ENCODE measurements at regions not wholly inside any gene's neighbourhood (a gene's known extent, or its start where the extent isn't known, plus 50 kb on each side); places are given as distances from the start of the nearest gene placed in this dataset.

DNA sequence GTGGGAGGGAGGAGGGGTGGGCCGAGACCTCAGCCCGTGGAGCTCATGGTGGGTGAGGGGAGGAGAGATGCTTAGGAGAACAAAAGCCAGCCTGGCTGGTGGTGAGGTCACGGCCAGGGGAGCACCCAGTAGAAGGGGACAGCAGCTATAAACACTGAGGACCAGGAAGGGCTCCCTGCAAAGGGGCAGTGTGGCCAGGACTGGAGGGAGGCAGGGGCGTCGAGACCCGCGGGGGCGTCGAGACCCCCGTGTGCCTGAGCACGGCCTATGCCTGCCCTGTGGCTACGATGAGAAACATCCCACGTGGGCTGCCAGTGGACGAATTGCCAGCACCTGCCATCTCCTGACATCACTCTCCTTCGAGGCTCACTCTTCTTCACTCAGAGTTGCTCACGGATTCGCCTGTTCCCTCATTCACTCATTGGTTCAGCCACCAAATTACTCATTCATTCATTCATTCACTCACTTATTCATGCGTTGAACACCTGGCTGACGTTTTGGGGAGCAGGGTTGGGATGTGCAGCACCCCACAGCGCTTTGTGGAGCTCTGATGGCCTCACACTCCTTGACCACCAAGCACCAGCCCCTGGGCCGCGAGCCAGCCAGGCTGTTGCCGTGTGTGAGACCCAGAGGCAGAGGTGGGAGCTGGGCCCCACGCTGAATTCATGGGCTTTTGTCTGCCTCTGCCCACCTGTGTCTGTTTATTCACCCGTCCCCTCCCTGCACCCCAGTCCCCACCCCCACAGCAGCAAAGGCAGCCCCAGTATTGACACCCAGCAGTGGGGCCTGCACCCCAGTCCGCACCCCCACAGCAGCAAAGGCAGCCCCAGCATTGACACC lies 61.2 kb upstream of the BHLHE23 start:
- no peak for DNase-seq

DNA sequence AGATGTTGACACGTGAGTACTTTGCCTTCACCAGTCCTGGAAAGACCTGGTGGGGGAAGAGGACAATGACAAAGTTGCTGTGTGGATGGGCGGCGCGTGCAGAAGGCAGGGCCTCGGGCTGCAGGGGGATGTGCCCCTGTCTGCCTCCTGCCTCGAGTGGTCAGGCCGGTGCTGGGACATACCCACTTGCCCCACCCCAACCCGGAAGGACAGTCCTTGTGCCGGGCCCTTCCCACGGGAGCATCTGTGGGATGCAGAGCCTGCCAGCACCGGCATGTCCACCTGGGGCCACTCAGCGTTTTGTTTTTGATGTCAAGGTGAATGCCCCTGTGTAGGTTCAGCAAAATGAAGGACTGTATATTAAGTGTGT lies 60.5 kb upstream of the BHLHE23 start:
- no peak for DNase-seq

DNA sequence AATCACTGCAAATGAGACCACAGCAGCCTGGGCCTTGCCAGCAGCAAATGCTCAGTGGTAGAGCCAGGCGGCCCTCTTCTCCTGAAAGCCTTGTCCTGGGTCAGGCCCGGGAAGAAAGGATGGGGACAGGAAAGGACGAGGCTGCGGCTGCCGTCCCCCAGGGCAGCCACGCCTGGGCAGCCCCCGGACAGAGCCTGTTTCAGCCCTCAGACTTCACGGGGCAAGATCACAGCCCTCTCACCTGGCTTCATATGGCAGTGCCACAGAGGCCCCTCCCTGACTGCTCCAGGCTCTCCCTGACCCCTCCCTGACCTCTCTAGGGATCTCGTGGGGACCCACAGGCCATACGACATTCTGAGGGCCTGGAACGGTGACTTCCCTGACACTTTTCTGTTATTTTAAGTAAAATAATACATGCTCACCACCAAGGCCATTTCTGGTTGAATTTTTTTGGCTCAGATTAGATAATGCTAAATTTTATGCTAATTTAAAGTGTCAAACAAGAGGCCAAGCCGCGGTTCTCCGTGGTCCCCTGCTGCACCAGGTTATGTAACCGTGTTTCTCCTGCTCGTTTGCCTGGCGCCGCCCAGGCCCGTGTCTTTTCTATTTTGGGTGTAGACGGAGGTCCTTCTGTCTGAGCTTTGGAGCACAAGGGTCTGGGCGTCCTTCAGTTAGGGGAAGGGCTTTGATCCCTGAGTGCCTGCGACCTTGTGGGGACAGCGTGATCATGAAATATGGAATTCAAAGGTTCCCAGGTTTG lies 59.9 kb upstream of the BHLHE23 start:
- no peak for DNase-seq

DNA sequence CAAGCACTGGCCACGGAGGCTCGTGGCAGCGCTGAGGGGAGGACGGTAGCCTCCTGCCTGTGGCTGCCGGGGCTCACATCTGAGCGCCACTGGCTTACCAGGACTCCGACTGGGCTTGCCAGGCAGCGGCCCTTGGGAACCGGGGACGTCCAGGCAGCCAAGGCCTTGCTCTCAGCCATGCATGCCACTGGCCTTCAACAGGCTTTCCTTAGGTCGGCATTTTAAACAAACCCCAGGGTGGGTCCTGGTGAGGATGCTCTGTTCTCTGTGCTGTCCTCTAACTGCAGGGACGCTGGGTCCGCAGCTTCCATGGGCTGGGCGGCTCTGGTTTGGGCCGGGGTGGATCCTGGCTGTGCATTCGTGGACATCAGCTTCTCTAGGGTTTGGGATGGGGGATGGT lies 59.1 kb upstream of the BHLHE23 start:
- no peak for DNase-seq

DNA sequence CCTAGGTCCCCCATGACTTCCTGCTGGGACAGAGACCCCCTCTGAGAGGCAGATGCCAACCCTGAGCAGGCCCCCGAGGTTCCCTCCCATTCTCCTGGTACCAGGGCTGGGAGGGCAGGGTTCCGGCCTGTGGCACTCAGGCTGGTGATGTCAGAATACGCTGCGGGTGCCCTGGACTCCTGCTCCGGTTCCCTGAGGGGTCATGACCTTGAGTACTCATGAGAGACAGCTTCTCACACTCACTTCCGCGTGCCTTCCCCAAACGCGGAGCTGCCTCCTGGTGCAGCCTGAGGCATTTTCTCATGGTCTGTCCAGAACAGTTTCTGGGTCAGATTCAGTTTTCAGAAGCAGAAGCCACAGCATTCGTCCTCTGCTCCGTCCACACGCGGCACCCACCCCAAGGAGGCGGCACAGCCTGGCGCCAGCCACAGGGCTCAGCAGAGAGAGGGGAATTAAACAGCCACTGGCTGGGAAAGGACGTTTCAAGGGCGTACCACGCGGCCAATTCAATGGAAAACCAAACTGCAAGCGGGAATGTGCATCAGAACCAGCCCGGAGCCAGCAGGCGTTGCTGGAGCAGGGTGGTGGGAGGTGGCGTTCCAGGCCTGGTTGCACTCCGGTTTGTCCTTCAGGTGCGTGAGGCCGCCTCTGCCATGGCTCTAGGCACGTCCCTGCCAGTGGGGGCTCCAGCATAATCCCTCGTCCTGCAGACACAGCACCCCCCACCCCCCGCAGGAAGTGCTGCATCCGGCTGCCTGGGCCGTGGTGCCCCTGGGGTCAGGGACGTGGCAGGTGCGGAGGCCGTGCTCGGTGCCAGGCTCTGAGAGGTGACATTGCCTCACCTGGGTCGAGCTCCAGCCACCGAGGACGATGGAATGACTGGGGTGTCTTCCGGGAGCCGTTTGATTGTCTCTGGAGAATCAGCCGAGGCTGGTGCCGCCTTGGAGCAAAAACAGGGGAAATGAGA lies 58.3 kb upstream of the BHLHE23 start:
- DNase-seq, result no peak

DNA sequence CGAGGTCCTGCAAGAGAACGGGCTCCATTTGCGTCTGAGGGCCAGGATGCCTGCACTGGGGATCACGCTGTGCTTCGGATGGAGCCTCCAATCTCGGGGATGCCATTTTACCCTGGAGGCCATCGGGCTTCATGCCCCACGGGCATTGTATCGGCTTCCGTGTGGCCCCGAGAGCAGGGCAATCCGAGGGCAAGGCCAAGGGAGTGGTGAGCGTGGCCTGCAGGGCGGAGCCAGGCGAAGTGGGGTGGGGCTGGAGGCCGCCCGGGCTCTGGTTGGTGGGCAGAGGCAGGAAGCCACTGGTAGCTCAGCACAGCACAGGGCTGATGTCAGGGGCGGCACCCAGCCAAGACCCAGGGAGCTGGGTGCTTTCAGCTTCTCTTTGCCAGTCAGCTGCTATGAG lies 57.5 kb upstream of the BHLHE23 start:
- DNase-seq, result no peak

DNA sequence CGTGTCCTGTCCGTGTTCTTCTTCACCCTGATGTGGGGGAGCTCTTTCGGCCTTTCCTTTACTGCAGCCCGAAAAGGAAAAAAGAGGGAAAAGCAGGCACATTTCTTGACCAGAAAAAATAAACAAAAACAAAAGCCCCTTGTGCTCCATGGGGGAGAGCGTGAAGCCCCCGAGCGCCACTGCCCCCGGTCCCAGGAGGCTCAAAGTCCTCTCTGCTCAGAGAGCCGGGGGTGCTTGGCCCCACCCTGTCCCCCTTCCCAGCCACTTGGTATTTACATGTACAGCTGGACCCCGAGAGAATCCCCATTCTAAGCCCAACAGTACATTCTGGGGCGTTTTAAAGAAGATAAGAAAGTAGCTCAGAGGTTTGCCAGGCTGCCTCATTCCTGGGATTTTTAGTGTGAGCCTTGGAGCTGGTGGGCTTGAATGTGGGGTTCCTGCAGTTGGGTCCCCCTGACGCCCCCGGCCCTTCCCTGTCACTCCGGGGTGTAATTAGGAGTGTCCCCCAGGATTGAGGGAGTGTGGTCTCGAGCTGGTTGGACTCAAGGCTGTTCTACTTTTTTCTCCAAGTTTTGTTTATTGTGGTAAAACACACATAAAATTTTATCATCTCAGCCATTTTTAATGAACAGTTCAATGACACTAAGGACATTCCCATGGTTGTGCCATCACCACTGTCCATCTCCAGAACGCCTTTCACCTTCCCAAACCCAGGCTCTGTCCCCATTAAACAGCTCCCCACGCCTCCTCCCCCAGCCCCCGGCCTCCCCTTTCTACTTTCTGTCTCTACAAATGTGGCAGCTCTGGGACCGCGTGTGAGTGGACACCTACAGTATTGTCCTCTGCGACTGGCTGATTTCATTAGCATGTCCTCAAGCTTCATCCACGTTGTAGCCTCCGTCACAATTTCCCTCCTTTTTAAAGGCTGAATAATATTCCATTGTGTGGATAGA lies 55.7 kb upstream of the BHLHE23 start:
- no peak for DNase-seq

DNA sequence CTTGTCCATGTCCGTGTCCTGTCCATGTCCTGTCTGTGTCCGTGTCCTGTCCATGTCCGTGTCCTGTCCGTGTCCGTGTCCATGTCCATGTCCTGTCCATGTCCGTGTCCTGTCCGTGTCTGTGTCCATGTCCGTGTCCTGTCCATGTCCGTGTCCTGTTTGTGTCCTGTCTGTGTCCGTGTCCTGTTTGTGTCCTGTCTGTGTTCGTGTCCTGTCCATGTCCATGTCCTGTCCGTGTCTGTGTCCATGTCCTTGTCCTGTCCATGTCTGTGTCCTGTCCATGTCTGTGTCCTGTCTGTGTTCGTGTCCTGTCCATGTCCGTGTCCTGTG lies 55.0 kb upstream of the BHLHE23 start:
- no peak for DNase-seq

DNA sequence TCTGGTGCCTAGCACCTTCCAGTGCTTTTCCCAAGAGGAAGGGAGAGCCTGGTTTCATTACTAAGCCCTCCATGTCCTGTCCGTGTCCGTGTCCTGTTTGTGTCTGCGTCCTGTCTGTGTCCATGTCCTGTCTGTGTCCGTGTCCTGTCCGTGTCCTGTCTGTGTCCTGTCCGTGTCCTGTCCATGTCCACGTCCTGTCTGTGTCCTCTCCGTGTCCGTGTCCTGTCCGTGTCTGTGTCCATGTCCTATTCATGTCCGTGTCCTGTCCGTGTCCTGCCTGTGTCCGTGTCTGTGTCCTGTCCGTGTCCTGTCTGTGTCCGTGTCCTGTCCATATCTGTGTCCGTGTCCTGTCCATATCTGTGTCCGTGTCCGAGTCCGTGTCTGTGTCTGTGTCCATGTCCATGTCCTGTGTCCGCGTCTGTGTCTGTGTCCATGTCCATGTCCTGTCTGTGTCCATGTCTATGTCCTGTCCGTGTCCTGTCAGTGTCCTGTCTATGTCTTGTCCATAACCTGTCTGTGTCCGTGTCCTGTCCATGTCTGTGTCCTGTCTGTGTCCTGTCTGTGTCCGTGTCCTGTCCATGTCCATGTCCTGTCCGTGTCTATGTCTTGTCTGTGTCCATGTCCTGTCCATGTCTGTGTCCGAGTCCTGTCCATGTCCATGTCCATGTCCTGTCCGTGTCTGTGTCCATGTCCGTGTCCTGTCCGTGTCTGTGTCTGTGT lies 54.4 kb upstream of the BHLHE23 start:
- DNase-seq, result no peak

DNA sequence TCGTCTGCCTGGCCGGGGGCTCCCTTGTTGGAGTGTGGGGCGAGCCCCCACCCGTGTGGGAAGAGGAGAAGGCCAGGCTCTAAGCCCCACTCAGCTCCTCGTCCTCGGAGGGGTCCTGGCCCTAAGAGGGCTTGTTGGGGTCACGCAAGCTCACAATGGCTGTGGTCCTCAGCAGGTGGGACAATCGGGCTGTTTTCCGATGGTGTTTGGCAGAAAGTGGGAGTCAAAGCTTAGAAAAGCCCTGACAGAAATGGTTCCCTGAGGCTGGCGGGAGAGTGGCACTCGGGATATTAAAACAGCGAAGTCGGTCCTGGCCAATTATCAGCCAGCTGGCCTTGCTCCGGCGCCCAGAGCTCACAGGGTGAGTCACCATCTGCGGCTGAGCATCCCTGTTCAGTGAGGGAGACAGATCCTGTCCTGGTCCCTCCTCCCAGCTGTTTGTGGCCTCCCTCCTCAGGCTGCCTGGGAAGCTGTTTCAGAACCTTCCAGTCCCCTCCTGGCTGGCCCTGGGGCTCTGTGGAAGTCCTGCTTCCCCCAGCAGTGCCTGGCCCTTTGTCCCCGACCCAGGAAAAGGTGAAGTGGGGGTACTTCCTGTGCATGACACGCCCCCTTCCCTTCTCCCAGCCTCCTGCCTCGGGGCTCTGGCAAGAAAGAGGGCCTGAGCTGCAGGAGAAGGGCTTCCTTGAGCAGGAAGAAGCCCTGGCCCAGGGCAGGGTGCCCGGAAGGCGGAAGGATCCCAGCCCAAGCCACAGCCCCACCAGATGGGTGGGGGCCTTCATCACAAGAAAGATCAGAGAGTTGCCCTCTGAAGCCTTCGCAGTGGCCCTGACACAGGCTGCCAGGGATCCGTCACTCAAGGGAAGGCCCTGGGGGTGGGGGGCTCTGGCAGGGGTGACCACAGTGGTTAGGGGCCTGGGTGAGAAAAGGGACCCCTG lies 53.6 kb upstream of the BHLHE23 start:
- no peak for DNase-seq

DNA sequence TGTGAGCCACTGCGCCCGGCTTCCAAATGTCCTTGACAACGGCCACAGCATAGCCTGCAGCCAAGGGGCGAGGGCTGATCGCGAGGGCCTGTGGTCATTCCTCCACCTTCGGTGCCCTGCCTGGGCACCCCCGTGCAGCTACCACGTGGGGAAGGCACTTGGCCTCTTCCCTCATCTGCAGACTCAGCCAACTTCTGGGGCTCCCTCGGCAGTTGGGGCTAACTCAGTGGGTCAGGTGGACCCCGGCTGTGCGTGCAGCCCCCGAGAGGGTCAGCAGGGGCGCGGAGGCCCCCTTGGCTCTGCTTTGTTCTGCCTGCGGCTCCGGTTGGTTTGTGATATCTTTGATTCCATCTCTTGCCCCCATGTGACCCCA lies 52.9 kb upstream of the BHLHE23 start:
- no peak for DNase-seq

DNA sequence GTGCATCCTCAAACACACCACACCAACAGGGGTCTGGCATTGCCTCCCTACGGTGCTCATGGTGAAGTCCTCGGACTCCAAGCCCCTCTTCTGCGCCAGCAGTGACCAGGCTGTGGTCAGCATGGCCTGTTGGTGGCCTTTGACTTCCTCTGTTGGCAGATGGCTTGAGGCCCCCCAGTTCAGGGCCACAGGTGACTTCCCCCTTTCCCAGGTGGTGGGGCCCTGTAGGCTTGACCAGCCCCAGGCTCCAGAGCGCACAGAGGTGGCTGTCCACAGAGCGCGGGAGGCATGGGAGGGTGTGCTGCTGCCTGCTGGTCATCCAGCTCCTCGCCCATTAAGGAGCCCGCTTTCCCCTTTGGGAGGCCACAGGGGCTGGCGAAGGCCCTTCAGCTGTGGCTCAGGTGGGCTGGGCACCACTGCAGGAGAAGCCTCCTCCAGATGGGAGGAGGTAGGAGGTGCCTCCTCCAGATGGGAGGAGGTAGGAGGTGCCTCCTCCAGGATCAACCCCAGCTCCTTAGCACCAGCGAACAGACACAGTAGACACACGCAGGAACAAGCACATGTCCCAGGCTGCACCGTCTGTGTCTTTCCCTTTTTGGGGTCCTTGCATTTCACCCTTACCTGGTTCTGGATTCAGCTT lies 52.1 kb upstream of the BHLHE23 start:
- DNase-seq, result no peak

DNA sequence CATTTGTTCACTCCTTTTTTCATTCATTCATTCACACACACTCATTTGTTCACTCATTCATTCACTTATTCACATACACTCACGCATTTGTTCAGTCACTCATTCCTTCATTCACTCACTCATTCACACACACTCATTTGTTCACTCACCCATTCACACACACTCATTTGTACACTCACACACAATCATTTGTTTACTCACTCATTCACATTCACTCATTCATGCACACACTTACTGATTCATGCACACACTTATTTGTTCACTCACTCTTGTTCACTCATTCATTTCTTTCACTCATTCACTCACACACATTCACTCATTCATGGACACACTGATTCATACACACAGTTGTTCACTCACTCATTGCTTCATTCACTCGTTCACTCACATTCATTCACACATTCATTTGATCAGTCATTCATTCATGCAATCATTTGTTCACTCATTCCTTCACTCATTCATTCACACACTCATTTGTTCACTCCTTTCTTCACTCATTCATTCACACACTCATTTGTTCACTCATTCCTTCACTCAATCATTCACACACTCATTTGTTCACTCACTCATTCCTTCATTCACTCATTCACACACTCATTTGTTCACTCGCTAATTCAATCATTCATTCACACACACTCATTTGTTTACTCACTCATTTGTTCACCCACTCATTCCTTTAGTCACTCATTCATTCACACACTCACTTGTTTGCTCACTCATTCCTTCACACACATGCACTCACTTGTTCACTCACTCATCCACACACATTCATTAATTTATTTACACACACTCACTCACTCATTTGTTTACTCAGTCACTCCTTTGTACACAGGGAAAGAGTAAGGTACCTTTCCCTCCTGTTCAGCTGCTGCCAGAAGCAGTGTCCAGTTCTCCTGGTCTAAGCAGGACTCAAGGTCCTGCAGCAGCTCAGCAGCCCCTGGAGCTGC lies 50.7 kb upstream of the BHLHE23 start:
- peak; percentile 3 for DNase-seq

DNA sequence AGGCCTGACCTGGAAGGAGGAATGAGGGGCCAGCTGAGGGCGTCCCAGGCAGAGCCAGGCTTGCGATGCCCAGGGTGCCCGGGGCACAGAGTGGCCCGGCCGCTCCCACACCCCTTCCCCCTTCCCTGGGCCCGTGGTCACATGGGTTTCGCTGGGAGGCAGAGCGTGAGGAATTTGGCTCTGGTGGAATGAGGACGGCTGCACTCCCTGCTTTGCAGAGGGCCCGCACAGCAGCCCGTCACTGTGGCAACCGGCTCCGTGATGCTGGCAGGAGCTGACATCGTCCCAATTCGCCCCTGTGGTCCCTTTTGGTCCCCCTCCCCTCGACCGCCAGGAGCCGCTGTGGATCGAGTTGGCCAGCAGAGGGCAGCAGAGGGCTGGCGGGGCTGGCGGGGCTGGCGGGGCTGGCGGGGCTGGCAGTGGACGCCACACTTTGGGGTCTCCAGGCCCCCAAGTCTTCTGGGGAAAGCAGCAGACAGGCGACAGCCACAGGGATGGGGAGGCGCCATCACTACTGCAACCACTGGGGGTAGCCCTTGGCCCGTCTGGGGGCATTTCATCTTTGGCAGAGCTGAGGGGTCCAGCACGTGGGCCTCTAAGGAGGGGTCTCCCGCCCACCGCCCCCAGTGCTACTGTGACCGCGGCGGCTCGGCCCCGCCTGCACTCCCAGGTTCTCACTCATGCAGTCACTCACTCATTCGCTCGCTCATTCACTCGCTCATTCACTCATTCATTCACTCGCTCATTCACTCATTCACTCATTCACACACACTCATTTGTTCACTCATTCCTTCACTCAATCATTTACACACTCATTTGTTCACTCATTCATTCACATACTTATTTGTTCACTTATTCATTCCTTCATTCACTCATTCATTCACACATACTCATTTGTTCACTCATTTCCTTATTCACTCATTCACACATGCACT lies 49.7 kb upstream of the BHLHE23 start:
- DNase-seq, result peak; percentile 9
